K562 (cell line): ENCODE measurements at regions not wholly inside any gene's neighbourhood (a gene's known extent, or its start where the extent isn't known, plus 50 kb on each side); places are given as distances from the start of the nearest gene placed in this dataset.

Experiments
- ATAC-seq: fragments of 200-7000 bp; cut with Tn5 transposase; 3 replicates; pipeline ENCODE4 v1.9.1; 2020; ENCODE audit warnings: moderate library complexity
- BruUV-seq: library from RNA; stranded (reverse); fragments of 400-500 nt; replicated peaks from 2 replicates; lab custom pipeline; 2021; lab: Mats Ljungman, UMichigan
- CTCF ChIA-PET: fragments of 300-600 bp; formaldehyde crosslinking; extraction: SDS; loops from one replicate; lab custom pipeline; 2021; ENCODE audit warnings: low intra/inter-chr PET ratio; lab: Yijun Ruan, JAX
- POLR2A ChIA-PET: fragments of 300-600, 350-650 bp; sonication (Branson Sonifier 250); formaldehyde crosslinking; extraction: SDS; loops from one replicate; lab custom pipeline; 2021; ENCODE audit warnings: antibody characterized with exemption, inconsistent platforms; lab: Yijun Ruan, JAX
- DNase-seq, 4 experiments: peaks; one replicate each; pipeline versions ENCODE4 v3.0.0 to v3.0.0-alpha.2; 2011 to 2018; ENCODE audit warnings: low spot score in 3 of 4, mixed read lengths in 3 of 4; ENCODE audit errors: extremely low read depth in 1 of 4
- FAIRE-seq: peaks from 2 replicates; lab custom pipeline; 2011; peaks lifted over from hg19 to GRCh38; lab: Jason Lieb, UNC
- H2AFZ ChIP-seq: 2 replicates; pipeline ENCODE4 v1.6.0; 2011; ENCODE audit warnings: low read depth, low read length, control low read depth, inconsistent platforms
- H3K27ac ChIP-seq: fragments of 200-600 bp; 3 replicates; pipeline ENCODE4 v1.8.0; 2011; ENCODE audit warnings: low read depth, mild to moderate bottlenecking, control low read depth, inconsistent platforms, low read length, moderate library complexity, mixed read lengths; ENCODE audit errors: extremely low read depth
- H3K27me3 ChIP-seq, 2 experiments: fragments of 300-600 bp in 1 of 2; 2 replicates in 1 of 2; 3 replicates in 1 of 2; pipeline versions ENCODE4 v1.6.0 to v1.8.0; 2011; ENCODE audit warnings: inconsistent platforms in 2 of 2, low read length in 2 of 2, mild to moderate bottlenecking in 1 of 2, mixed read lengths in 1 of 2, moderate library complexity in 1 of 2; ENCODE audit not compliant: control insufficient read depth in 2 of 2, insufficient read depth in 2 of 2
- H3K36me3 ChIP-seq: fragments of 300-600 bp; 3 replicates; pipeline ENCODE4 v1.8.0; 2011; ENCODE audit warnings: mild to moderate bottlenecking, low read length, inconsistent platforms; ENCODE audit not compliant: control insufficient read depth, insufficient read depth
- H3K4me1 ChIP-seq, 2 experiments: fragments of 200-600 bp in 1 of 2; replicated peaks in 1 of 2; 2 replicates in 1 of 2; 3 replicates in 1 of 2; pipeline versions ENCODE4 v1.5.1 to v1.8.0; 2011; ENCODE audit warnings: inconsistent platforms in 2 of 2, low read length in 2 of 2, mild to moderate bottlenecking in 1 of 2, mixed read lengths in 1 of 2, moderate library complexity in 1 of 2; ENCODE audit not compliant: control insufficient read depth in 2 of 2, insufficient read depth in 2 of 2
- H3K4me2 ChIP-seq: 2 replicates; pipeline ENCODE4 v1.6.1; 2011; ENCODE audit warnings: low read length, control low read depth, inconsistent platforms, mixed read lengths; ENCODE audit not compliant: insufficient read depth
- H3K4me3 ChIP-seq: fragments of 200-600 bp; sonication (generic), shearing (Covaris generic); 2 replicates; pipeline ENCODE4 v1.5.1; 2016; ENCODE audit warnings: control low read depth, inconsistent platforms
- H3K79me2 ChIP-seq: fragments of 200-600 bp; 3 replicates; pipeline ENCODE4 v1.8.0; 2011; ENCODE audit warnings: low read length, inconsistent platforms; ENCODE audit not compliant: control insufficient read depth, insufficient read depth
- H3K9ac ChIP-seq, 2 experiments: 2 replicates each; pipeline versions ENCODE4 v1.6.0 to v1.6.1; 2011; ENCODE audit warnings: low read depth in 2 of 2, low read length in 2 of 2, control low read depth in 1 of 2, inconsistent platforms in 1 of 2, mild to moderate bottlenecking in 1 of 2, mixed read lengths in 1 of 2; ENCODE audit not compliant: insufficient read depth in 1 of 2
- H3K9me1 ChIP-seq: one replicate; pipeline ENCODE4 v1.6.0; 2011; ENCODE audit warnings: inconsistent platforms, mild to moderate bottlenecking, low read length, moderate library complexity; ENCODE audit not compliant: control insufficient read depth, insufficient read depth
- H3K9me3 ChIP-seq: replicated peaks from 2 replicates; pipeline ENCODE4 v1.5.1; 2011; ENCODE audit warnings: low read depth, low read length, inconsistent platforms; ENCODE audit not compliant: control insufficient read depth, insufficient read depth
- H4K20me1 ChIP-seq: replicated peaks from 2 replicates; pipeline ENCODE4 v1.6.1; 2011; ENCODE audit warnings: low read length, inconsistent platforms, mixed read lengths; ENCODE audit not compliant: control insufficient read depth, insufficient read depth
- ASH1L ChIP-seq: fragments of 450-650 bp; IDR thresholded peaks from 2 replicates; pipeline ENCODE4 v1.6.1; 2018; ENCODE audit warnings: borderline replicate concordance, mild to moderate bottlenecking, low read depth; ENCODE audit not compliant: partially characterized antibody
- DNMT1 ChIP-seq: fragments of 450-650 bp; IDR thresholded peaks from 2 replicates; pipeline ENCODE4 v1.6.1; 2016; ENCODE audit warnings: antibody characterized with exemption, mild to moderate bottlenecking
- ELF1 ChIP-seq: fragments of 200-800 bp; sonication (Bioruptor generic); IDR thresholded peaks from 2 replicates; pipeline ENCODE4 v1.6.1; 2016; ENCODE audit warnings: missing genetic modification characterization, missing compliant biosample characterization
- GABPB1 ChIP-seq: sonication (generic); formaldehyde crosslinking; IDR thresholded peaks from 2 replicates; pipeline ENCODE4 v1.8.0; 2022; ENCODE audit warnings: mild to moderate bottlenecking, missing genetic modification reagents
- HLTF ChIP-seq: fragments of 450-650 bp; IDR thresholded peaks from 2 replicates; pipeline ENCODE4 v1.6.1; 2016
- PHB2 ChIP-seq: fragments of 450-650 bp; IDR thresholded peaks from 2 replicates; pipeline ENCODE4 v1.6.1; 2017; ENCODE audit warnings: low read depth
- SMARCA5 ChIP-seq: fragments of 450-650 bp; IDR thresholded peaks from 2 replicates; pipeline ENCODE4 v1.6.1; 2016
- SRSF9 ChIP-seq: fragments of 200-400 bp; formaldehyde crosslinking; IDR thresholded peaks from 2 replicates; pipeline ENCODE4 v1.6.1; 2017; ENCODE audit warnings: low read depth, low read length, borderline replicate concordance
- TAF15 ChIP-seq: fragments of 200-400 bp; formaldehyde crosslinking; IDR thresholded peaks from 2 replicates; pipeline ENCODE4 v1.6.1; 2017; ENCODE audit warnings: mild to moderate bottlenecking, low read depth, low read length, moderate library complexity
- TFAM ChIP-seq: fragments of 250-450 bp; sonication (Bioruptor Pico); conservative IDR thresholded peaks from 2 replicates; pipeline ENCODE4 v1.5.0; 2021; ENCODE audit warnings: mild to moderate bottlenecking, moderate library complexity
- YBX1 ChIP-seq: fragments of 450-650 bp; IDR thresholded peaks from 2 replicates; pipeline ENCODE4 v1.7.1; 2016; ENCODE audit warnings: mild to moderate bottlenecking
- ZBTB7A ChIP-seq: IDR thresholded peaks from 2 replicates; pipeline ENCODE4 v1.6.1; 2011; ENCODE audit warnings: low read depth, mild to moderate bottlenecking, low read length, moderate library complexity, borderline replicate concordance; ENCODE audit not compliant: control insufficient read depth
- ZNF146 ChIP-seq: IDR thresholded peaks from one replicate; pipeline ENCODE4 v1.6.1; 2018; ENCODE audit warnings: missing compliant biosample characterization; ENCODE audit not compliant: unreplicated experiment
- ZNF444 ChIP-seq: fragments of 250-450 bp; sonication (Bioruptor Pico); IDR thresholded peaks from 2 replicates; pipeline ENCODE4 v1.4.0; 2020; ENCODE audit warnings: mild to moderate bottlenecking, moderate library complexity
- ZNF79 ChIP-seq: fragments of 250-450 bp; sonication (Bioruptor Pico); IDR thresholded peaks from 2 replicates; pipeline ENCODE4 v1.4.0; 2020; ENCODE audit warnings: low read depth, mild to moderate bottlenecking, moderate library complexity
- WGBS: fragments of 100-300 bp; shearing (Covaris generic); methylation state at CpG from one replicate; pipeline ENCODE4 v1.1.6; 2016; ENCODE audit warnings: low coverage, mixed read lengths; ENCODE audit not compliant: insufficient coverage; ENCODE audit errors: missing lambda C conversion rate; 5-methylcytosine and 5-hydroxymethylcytosine counted together
- in situ Hi-C: fragments of 300-500 bp; cut with MboI; formaldehyde crosslinking; loops from 4 replicates; pipeline ENCODE4 v1.15.0; 2018; ENCODE audit warnings: inconsistent platforms, mixed read lengths
- intact Hi-C: fragments of 100-400 bp; cut with micrococcal nuclease; formaldehyde crosslinking; loops from 2 replicates; pipeline ENCODE4 v1.14.2; 2022
- TF ChIP-seq, protein P1 (sequence below), 2 experiments: fragments of 450-650 bp in 1 of 2; sonication (generic) in 1 of 2; formaldehyde crosslinking in 1 of 2; IDR thresholded peaks; 2 replicates each; pipeline versions ENCODE4 v1.7.1 to v1.9.0; 2016 to 2022; ENCODE audit warnings: inconsistent platforms in 1 of 2, mild to moderate bottlenecking in 1 of 2, missing genetic modification reagents in 1 of 2

DNA sequence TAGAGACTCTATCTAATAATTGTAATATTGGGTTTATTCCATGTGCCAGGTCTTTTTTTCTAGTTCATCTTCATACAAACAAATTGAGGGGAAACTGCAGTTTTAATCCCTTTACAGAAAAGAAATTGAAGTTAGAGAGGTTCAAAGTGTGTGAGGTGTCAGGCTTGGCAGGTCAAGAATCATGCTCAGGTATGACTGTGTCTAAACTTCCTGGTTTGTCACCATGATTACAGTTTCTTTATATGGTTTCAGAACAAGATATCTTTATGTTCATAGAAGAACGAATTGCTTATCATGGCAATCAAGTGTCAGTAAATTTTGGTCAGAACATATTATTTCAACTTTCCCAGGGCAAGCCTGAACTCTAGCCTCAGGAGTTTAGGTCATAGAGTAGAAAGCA lies 460.4 kb downstream of the RAPGEF2 start:
- no peak overlapping the region for H2AFZ ChIP-seq
- 0% methylated on average over 1 of the region's 1 CpG for WGBS
- H3K9me1 ChIP-seq: no peaks in the 10 kb centered on the region
- H3K79me2 ChIP-seq: no peaks in the 10 kb centered on the region
- H3K36me3 ChIP-seq: no peaks in the 10 kb centered on the region
- CTCF ChIA-PET: no interaction called here
- no peak overlapping the region for H3K27ac ChIP-seq
- H3K4me3 ChIP-seq: no peak overlapping the region
- no peak overlapping the region for H3K9ac ChIP-seq
- H3K27me3 ChIP-seq: no peaks in the 10 kb centered on the region
- no peaks in the 10 kb centered on the region for H3K4me1 ChIP-seq
- DNase-seq: no peak
- ATAC-seq: no peak
- FAIRE-seq: no peak
- no peaks in the 10 kb centered on the region for H3K9me3 ChIP-seq
- POLR2A ChIA-PET: no interaction called here
- in situ Hi-C loops (no loop called here), intact Hi-C loops (no loop called here)
- no TSS peak for BruUV-seq
- no peaks in the 10 kb centered on the region for H4K20me1 ChIP-seq
- H3K4me2 ChIP-seq: no peak overlapping the region
- TF ChIP-seq YBX1 (no peak), SMARCA5 (no peak), ASH1L (no peak), ZNF146 (CRISPR knock-in tag) (no peak), HLTF (no peak), ELF1 (tag) (no peak), PHB2 (no peak), TAF15 (no peak), ZNF444 (CRISPR knock-in tag) (no peak), ZBTB7A (no peak), GABPB1 (CRISPR knock-in tag) (no peak), SRSF9 (no peak), TFAM (no peak), DNMT1 (no peak), ZNF79 (CRISPR knock-in tag) (no peak)
- TF ChIP-seq, protein P1, sequence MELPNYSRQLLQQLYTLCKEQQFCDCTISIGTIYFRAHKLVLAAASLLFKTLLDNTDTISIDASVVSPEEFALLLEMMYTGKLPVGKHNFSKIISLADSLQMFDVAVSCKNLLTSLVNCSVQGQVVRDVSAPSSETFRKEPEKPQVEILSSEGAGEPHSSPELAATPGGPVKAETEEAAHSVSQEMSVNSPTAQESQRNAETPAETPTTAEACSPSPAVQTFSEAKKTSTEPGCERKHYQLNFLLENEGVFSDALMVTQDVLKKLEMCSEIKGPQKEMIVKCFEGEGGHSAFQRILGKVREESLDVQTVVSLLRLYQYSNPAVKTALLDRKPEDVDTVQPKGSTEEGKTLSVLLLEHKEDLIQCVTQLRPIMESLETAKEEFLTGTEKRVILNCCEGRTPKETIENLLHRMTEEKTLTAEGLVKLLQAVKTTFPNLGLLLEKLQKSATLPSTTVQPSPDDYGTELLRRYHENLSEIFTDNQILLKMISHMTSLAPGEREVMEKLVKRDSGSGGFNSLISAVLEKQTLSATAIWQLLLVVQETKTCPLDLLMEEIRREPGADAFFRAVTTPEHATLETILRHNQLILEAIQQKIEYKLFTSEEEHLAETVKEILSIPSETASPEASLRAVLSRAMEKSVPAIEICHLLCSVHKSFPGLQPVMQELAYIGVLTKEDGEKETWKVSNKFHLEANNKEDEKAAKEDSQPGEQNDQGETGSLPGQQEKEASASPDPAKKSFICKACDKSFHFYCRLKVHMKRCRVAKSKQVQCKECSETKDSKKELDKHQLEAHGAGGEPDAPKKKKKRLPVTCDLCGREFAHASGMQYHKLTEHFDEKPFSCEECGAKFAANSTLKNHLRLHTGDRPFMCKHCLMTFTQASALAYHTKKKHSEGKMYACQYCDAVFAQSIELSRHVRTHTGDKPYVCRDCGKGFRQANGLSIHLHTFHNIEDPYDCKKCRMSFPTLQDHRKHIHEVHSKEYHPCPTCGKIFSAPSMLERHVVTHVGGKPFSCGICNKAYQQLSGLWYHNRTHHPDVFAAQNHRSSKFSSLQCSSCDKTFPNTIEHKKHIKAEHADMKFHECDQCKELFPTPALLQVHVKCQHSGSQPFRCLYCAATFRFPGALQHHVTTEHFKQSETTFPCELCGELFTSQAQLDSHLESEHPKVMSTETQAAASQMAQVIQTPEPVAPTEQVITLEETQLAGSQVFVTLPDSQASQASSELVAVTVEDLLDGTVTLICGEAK (IDR thresholded peaks at IDR 0.05): no peak
- TF ChIP-seq, protein P1 (CRISPR knock-in tag; IDR thresholded peaks at IDR 0.05): no peak
